Caco-2 (cell line): ENCODE measurements at regions not wholly inside any gene's neighbourhood (a gene's known extent, or its start where the extent isn't known, plus 50 kb on each side); places are given as distances from the start of the nearest gene placed in this dataset.

Experiments used
- BruUV-seq: library from RNA; stranded (reverse); fragments of 400-500 nt; replicated peaks from 2 replicates; lab custom pipeline; 2021; lab: Mats Ljungman, UMichigan
- CTCF ChIA-PET: fragments of 300-600 bp; sonication (Branson Sonifier 250); formaldehyde crosslinking; loops from one replicate; lab custom pipeline; 2022; ENCODE audit warnings: antibody characterized with exemption; lab: Charles Lee
- POLR2A ChIA-PET: fragments of 300-600 bp; sonication (Branson Sonifier 250); formaldehyde crosslinking; loops from one replicate; lab custom pipeline; 2022; ENCODE audit warnings: antibody characterized with exemption; lab: Charles Lee
- DNase-seq, 2 experiments: peaks; one replicate each; pipeline versions ENCODE4 v3.0.0 to v3.0.0-alpha.2; 2020 to 2022
- H3K27me3 ChIP-seq: replicated peaks from 2 replicates; pipeline ENCODE4 v1.6.0; 2011; ENCODE audit warnings: low read length; ENCODE audit not compliant: control insufficient read depth, insufficient read depth
- H3K36me3 ChIP-seq: 2 replicates; pipeline ENCODE4 v1.5.1; 2011; ENCODE audit warnings: low read length; ENCODE audit not compliant: control insufficient read depth, insufficient read depth
- H3K4me1 ChIP-seq: fragments of 250-450 bp; sonication (Bioruptor Pico); 2 replicates; pipeline ENCODE4 v1.5.1; 2020; ENCODE audit warnings: mild to moderate bottlenecking
- H3K4me3 ChIP-seq: 2 replicates; pipeline ENCODE4 v1.5.1; 2011; ENCODE audit warnings: low read depth, mild to moderate bottlenecking, control low read depth, low read length
- H3K9me3 ChIP-seq: fragments of 250-450 bp; sonication (Bioruptor Pico); 2 replicates; pipeline ENCODE4 v1.5.1; 2020; ENCODE audit warnings: mild to moderate bottlenecking, moderate library complexity
- H3K27ac Mint-ChIP-seq: one replicate; pipeline ENCODE4 v1.8.0; 2022; ENCODE audit warnings: mixed read lengths; ENCODE audit not compliant: unreplicated experiment
- H3K27me3 Mint-ChIP-seq: one replicate; pipeline ENCODE4 v1.8.0; 2022; ENCODE audit warnings: mixed read lengths; ENCODE audit not compliant: insufficient read depth, unreplicated experiment
- H3K36me3 Mint-ChIP-seq: one replicate; pipeline ENCODE4 v1.8.0; 2022; ENCODE audit warnings: mild to moderate bottlenecking, mixed read lengths; ENCODE audit not compliant: insufficient read depth, unreplicated experiment
- H3K4me1 Mint-ChIP-seq: one replicate; pipeline ENCODE4 v1.8.0; 2022; ENCODE audit warnings: low read depth, mixed read lengths; ENCODE audit not compliant: unreplicated experiment
- H3K4me3 Mint-ChIP-seq: one replicate; pipeline ENCODE4 v1.8.0; 2022; ENCODE audit warnings: mild to moderate bottlenecking, moderate library complexity, mixed read lengths; ENCODE audit not compliant: unreplicated experiment
- H3K9me3 Mint-ChIP-seq: one replicate; pipeline ENCODE4 v1.8.0; 2022; ENCODE audit warnings: mixed read lengths; ENCODE audit not compliant: unreplicated experiment
- intact Hi-C: fragments of 100-400 bp; cut with micrococcal nuclease; formaldehyde crosslinking; loops from one replicate; pipeline ENCODE4 v1.10.0; 2022; ENCODE audit not compliant: unreplicated experiment
- TF ChIP-seq, protein P1 (sequence below), 2 experiments: fragments of 200-600 bp in 1 of 2; IDR thresholded peaks; 1 replicate in 1 of 2; 2 replicates in 1 of 2; pipeline versions ENCODE4 v1.5.1 to v1.8.0; 2011 to 2022; ENCODE audit warnings: antibody characterized with exemption in 1 of 2, control low read depth in 1 of 2, inconsistent platforms in 1 of 2, low read depth in 1 of 2, low read length in 1 of 2, mild to moderate bottlenecking in 1 of 2, moderate library complexity in 1 of 2; ENCODE audit not compliant: insufficient read depth in 1 of 2, severe bottlenecking in 1 of 2, unreplicated experiment in 1 of 2

DNA sequence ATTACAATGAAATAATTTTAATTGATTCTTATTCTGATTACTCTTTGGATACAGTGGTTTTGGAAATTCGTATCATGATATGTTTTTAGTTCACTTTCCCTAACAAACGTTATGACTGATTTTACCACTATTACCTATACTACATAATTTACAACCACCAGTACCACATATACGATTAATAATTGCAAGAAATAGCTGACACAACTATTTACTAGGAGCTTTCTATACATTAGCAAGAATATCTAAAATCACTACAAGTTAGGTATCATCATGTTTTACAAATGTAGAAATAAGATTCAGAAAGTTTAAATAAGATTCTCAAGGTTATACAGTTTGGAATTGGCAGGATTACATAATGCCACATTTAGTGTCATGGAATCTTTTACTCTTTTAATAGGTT is 1401.1 kb upstream of the RAG2 start:
- intact Hi-C loops: no loop called here
- no peak overlapping the region for H3K4me3 ChIP-seq
- Mint-ChIP-seq H3K27ac (no peak overlapping the region), H3K4me1 (no peaks in the 10 kb centered on the region), H3K36me3 (no peaks in the 10 kb centered on the region), H3K4me3 (no peak overlapping the region), H3K27me3 (no peaks in the 10 kb centered on the region), H3K9me3 (no peaks in the 10 kb centered on the region)
- ChIA-PET POLR2A (no interaction called here), CTCF (no interaction called here)
- no peaks in the 10 kb centered on the region for H3K27me3 ChIP-seq
- H3K9me3 ChIP-seq: peaks cover 2% of the 10 kb centered on the region; the same call in 1 of the 2 replicates
- no peaks in the 10 kb centered on the region for H3K36me3 ChIP-seq
- no peak for DNase-seq
- H3K4me1 ChIP-seq: no peaks in the 10 kb centered on the region
- TF ChIP-seq, protein P1, sequence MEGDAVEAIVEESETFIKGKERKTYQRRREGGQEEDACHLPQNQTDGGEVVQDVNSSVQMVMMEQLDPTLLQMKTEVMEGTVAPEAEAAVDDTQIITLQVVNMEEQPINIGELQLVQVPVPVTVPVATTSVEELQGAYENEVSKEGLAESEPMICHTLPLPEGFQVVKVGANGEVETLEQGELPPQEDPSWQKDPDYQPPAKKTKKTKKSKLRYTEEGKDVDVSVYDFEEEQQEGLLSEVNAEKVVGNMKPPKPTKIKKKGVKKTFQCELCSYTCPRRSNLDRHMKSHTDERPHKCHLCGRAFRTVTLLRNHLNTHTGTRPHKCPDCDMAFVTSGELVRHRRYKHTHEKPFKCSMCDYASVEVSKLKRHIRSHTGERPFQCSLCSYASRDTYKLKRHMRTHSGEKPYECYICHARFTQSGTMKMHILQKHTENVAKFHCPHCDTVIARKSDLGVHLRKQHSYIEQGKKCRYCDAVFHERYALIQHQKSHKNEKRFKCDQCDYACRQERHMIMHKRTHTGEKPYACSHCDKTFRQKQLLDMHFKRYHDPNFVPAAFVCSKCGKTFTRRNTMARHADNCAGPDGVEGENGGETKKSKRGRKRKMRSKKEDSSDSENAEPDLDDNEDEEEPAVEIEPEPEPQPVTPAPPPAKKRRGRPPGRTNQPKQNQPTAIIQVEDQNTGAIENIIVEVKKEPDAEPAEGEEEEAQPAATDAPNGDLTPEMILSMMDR (IDR thresholded peaks at IDR 0.05; ENCODE audit: insufficient read depth in 1 of 2, low read depth in 1 of 2, low read length in 1 of 2, severe bottlenecking in 1 of 2, unreplicated experiment in 1 of 2): no peak
- no TSS peak for BruUV-seq

DNA sequence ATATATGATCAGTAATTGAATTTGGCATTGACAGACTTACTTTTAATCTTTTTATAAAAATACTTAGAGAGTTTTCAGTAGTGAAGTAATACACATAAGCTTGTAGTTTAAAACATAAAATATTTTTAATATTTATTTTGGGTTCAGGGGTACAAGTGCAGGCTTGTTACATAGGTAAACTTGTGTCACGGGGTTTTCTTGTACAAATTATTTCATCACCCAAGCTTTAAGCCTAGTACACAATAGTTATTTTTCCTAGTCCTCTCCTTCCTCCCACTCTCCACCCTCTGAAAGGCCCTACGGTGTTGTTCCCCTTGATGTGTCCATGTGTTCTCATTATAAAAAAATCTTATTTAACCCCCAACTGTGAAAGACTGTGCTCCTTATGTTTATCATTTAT is 1397.8 kb upstream of the RAG2 start:
- Mint-ChIP-seq H3K27ac (no peak overlapping the region), H3K9me3 (no peaks in the 10 kb centered on the region)
- POLR2A ChIA-PET: no interaction called here

DNA sequence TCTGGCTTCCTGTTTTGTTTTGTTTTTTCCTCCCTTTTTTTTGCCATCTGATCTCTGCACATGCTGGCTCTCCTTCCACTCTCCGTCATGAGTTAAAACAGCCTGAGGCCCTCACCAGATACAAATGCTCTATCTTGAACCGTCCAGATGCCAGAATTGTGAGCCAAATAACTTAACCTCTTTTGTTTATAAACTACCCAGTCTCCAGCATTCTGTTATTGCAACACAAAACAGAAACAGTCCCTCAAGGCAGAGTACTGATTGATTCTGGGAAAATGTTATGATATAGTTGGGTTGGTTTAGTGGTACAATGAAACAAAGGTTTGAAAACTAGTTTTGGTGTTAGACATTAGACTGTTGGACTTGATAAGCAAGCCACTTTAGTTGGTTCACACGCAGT is 1390.0 kb upstream of the RAG2 start:
- no peaks in the 10 kb centered on the region for H3K9me3 ChIP-seq
- no peaks in the 10 kb centered on the region for H3K27me3 ChIP-seq
- TF ChIP-seq, protein P1 (IDR thresholded peaks at IDR 0.05; ENCODE audit: insufficient read depth in 1 of 2, low read depth in 1 of 2, low read length in 1 of 2, severe bottlenecking in 1 of 2, unreplicated experiment in 1 of 2): no peak
- Mint-ChIP-seq H3K4me3 (no peak overlapping the region), H3K36me3 (no peaks in the 10 kb centered on the region), H3K9me3 (no peaks in the 10 kb centered on the region), H3K27ac (peak overlapping the region; percentile 46), H3K4me1 (no peaks in the 10 kb centered on the region), H3K27me3 (no peaks in the 10 kb centered on the region)
- ChIA-PET CTCF (no interaction called here), POLR2A (no interaction called here)
- no peak overlapping the region for H3K4me3 ChIP-seq
- DNase-seq: no peak
- no peaks in the 10 kb centered on the region for H3K4me1 ChIP-seq
- intact Hi-C loops: no loop called here
- no peaks in the 10 kb centered on the region for H3K36me3 ChIP-seq
- BruUV-seq: no TSS peak

More for the DNA sequence above, 1397.8 kb upstream of the RAG2 start:
- no peak overlapping the region for H3K4me3 Mint-ChIP-seq
- BruUV-seq: no TSS peak
- TF ChIP-seq, protein P1 (IDR thresholded peaks at IDR 0.05; ENCODE audit: insufficient read depth in 1 of 2, low read depth in 1 of 2, low read length in 1 of 2, severe bottlenecking in 1 of 2, unreplicated experiment in 1 of 2): no peak
- Histone ChIP-seq H3K36me3 (no peaks in the 10 kb centered on the region), H3K4me1 (no peaks in the 10 kb centered on the region), H3K27me3 (no peaks in the 10 kb centered on the region), H3K4me3 (no peak overlapping the region), H3K9me3 (peaks cover 2% of the 10 kb centered on the region; the same call in 1 of the 2 replicates)
- no peaks in the 10 kb centered on the region for H3K4me1 Mint-ChIP-seq
- H3K27me3 Mint-ChIP-seq: no peaks in the 10 kb centered on the region
- no peak for DNase-seq
- no peaks in the 10 kb centered on the region for H3K36me3 Mint-ChIP-seq
- intact Hi-C loops: no loop called here
- CTCF ChIA-PET: no interaction called here
